ENCODE measurements at regions not wholly inside any gene's neighbourhood (a gene's known extent, or its start where the extent isn't known, plus 50 kb on each side); places are given as distances from the start of the nearest gene placed in this dataset.
"Not testable (repeated sequence)": the region's sequence is repeated elsewhere in the genome, so short reads cannot be mapped to it uniquely, and the experiment has no call there.

DNA sequence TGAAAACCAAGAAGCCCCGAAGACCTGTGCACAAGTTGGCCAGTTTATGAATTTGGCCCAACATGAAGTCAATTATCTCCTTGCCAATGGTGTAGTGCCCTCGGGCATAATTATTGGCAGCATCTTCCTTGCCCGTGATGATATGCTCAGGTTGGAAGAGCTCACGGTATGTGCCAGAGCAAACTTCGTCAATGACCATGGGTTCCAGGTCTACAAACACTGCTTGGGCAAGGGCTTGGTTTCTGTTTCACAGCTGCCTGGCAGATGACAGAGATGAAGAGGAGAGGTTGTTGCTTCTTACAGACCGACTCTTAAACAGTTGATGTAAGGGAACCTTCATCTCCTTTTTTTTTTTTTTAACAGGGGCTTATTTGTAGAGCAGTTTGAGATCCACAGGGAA is 135.6 kb upstream of the PLS3 start:
- intact Hi-C loops (cut with micrococcal nuclease), result no loop called here
- H3K9me3 ChIP-seq (ENCODE audit: low read length), result no peaks in the 10 kb centered on the region

DNA sequence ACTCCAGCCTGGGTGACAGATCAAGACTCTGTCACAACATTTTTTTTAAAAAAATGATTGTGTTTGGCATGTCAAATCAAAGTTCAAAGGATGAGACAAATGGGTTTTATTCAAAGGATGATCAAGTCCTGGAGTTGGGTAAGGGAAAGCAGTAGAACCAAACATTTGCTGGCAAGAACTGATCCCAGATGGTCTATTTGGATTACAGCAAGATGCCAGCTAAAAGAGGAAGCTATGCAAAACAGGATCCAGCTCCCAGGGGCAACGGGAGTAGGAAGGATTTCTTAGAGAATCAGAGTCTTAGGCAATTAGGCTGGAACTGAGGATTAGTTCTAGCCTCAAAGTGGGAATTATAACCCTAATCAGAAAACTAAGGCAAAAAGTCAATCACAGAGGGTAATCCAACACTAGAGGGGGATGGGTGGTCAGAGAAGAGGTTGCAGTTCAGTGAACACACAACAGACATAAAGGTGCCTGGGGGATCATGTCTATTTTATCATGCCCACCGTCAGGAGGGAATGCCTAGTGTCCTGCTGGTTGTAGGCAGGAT is 133.0 kb upstream of the PLS3 start:
- H3K27me3 ChIP-seq (ENCODE audit: low read length), result no peaks in the 10 kb centered on the region
- no peaks in the 10 kb centered on the region for H3F3A ChIP-seq (ENCODE audit: low read length, unreplicated experiment)
- no peak for DNase-seq
- ATAC-seq, result no peak
- no TSS peak for BruUV-seq (replicated peaks)
- no peak overlapping the region for H3K27ac ChIP-seq (ENCODE audit: low read length)
- H4K20me1 ChIP-seq (ENCODE audit: low read length), result no peaks in the 10 kb centered on the region
- POLR2A ChIA-PET (ENCODE audit: unreplicated experiment), result no interaction called here
- H3K79me2 ChIP-seq (ENCODE audit: low read length), result no peaks in the 10 kb centered on the region
- no peak overlapping the region for H3K9ac ChIP-seq (ENCODE audit: low read length)
- no peaks in the 10 kb centered on the region for H3K36me3 ChIP-seq (ENCODE audit: low read depth, low read length)
- CTCF ChIA-PET, result no interaction called here
- H3K4me1 ChIP-seq (ENCODE audit: insufficient read depth, low read length), result no peaks in the 10 kb centered on the region; the same call in 1 of the 2 replicates
- H3K4me3 ChIP-seq (ENCODE audit: low read length), result no peak overlapping the region
- H2AFZ ChIP-seq (ENCODE audit: low read length), result no peak overlapping the region
- intact Hi-C loops (cut with micrococcal nuclease), result no loop called here
- no peak overlapping the region for H3K4me2 ChIP-seq (ENCODE audit: low read length)
- no peaks in the 10 kb centered on the region for H3K9me2 ChIP-seq (replicated peaks; ENCODE audit: low read length)
- H3K9me3 ChIP-seq (ENCODE audit: low read length), result no peaks in the 10 kb centered on the region
- TF ChIP-seq EZH2phosphoT487 (IDR thresholded peaks at IDR 0.05; ENCODE audit: borderline replicate concordance, low read length), result no peak
- TF ChIP-seq, protein P1, sequence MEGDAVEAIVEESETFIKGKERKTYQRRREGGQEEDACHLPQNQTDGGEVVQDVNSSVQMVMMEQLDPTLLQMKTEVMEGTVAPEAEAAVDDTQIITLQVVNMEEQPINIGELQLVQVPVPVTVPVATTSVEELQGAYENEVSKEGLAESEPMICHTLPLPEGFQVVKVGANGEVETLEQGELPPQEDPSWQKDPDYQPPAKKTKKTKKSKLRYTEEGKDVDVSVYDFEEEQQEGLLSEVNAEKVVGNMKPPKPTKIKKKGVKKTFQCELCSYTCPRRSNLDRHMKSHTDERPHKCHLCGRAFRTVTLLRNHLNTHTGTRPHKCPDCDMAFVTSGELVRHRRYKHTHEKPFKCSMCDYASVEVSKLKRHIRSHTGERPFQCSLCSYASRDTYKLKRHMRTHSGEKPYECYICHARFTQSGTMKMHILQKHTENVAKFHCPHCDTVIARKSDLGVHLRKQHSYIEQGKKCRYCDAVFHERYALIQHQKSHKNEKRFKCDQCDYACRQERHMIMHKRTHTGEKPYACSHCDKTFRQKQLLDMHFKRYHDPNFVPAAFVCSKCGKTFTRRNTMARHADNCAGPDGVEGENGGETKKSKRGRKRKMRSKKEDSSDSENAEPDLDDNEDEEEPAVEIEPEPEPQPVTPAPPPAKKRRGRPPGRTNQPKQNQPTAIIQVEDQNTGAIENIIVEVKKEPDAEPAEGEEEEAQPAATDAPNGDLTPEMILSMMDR (conservative IDR thresholded peaks at IDR 0.05; ENCODE audit: low read depth, low read length), result no peak
- no peak for TF ChIP-seq EZH2 (IDR thresholded peaks at IDR 0.05; ENCODE audit: low read length, unreplicated experiment)

More for the DNA sequence above, 135.6 kb upstream of the PLS3 start:
- TF ChIP-seq, protein P1 (conservative IDR thresholded peaks at IDR 0.05; ENCODE audit: low read depth, low read length), result no peak
- TF ChIP-seq EZH2 (IDR thresholded peaks at IDR 0.05; ENCODE audit: low read length, unreplicated experiment), result no peak
- TF ChIP-seq EZH2phosphoT487 (IDR thresholded peaks at IDR 0.05; ENCODE audit: borderline replicate concordance, low read length), result no peak
- POLR2A ChIA-PET (ENCODE audit: unreplicated experiment), result no interaction called here
- H3K4me2 ChIP-seq (ENCODE audit: low read length), result no peak overlapping the region
- no peak for DNase-seq
- H4K20me1 ChIP-seq (ENCODE audit: low read length), result no peaks in the 10 kb centered on the region
- CTCF ChIA-PET, result no interaction called here
- H3K36me3 ChIP-seq (ENCODE audit: low read depth, low read length), result no peaks in the 10 kb centered on the region
- no peaks in the 10 kb centered on the region for H3F3A ChIP-seq (ENCODE audit: low read length, unreplicated experiment)
- H3K4me1 ChIP-seq (ENCODE audit: insufficient read depth, low read length), result no peaks in the 10 kb centered on the region; the same call in 1 of the 2 replicates
- no peak overlapping the region for H3K4me3 ChIP-seq (ENCODE audit: low read length)
- no peak overlapping the region for H2AFZ ChIP-seq (ENCODE audit: low read length)
- no peak overlapping the region for H3K27ac ChIP-seq (ENCODE audit: low read length)
- no peak for ATAC-seq
- H3K27me3 ChIP-seq (ENCODE audit: low read length), result no peaks in the 10 kb centered on the region
- H3K9me2 ChIP-seq (replicated peaks; ENCODE audit: low read length), result no peaks in the 10 kb centered on the region
- no peak overlapping the region for H3K9ac ChIP-seq (ENCODE audit: low read length)
- no peaks in the 10 kb centered on the region for H3K79me2 ChIP-seq (ENCODE audit: low read length)
- BruUV-seq (replicated peaks), result no TSS peak

DNA sequence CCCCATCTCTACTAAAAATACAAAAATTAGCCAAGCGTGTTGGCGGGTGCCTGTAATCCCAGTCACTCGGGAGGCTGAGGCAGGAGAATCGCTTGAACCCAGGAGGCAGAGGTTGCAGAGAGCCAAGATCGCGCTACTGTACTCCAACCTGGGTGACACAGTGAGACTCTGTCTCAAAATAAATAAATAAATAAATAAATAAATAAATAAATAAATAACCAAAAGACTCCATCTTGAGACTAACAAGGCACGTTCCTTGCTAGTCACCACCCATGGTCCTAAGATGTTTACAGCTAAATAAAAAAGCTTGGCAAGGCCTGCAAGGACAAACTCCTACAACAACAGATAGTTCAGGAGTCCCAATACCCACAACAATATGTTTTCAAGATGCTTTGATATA is 126.1 kb upstream of the PLS3 start:
- ATAC-seq; BruUV-seq (replicated peaks); H3K4me3 ChIP-seq (ENCODE audit: low read length); H3K9me3 ChIP-seq (ENCODE audit: low read length); H3K79me2 ChIP-seq (ENCODE audit: low read length); DNase-seq; intact Hi-C loops (cut with micrococcal nuclease); POLR2A ChIA-PET (ENCODE audit: unreplicated experiment); H2AFZ ChIP-seq (ENCODE audit: low read length); H3F3A ChIP-seq (ENCODE audit: low read length, unreplicated experiment); H3K27ac ChIP-seq (ENCODE audit: low read length); CTCF ChIA-PET; H3K9ac ChIP-seq (ENCODE audit: low read length); H3K27me3 ChIP-seq (ENCODE audit: low read length); H4K20me1 ChIP-seq (ENCODE audit: low read length); H3K4me2 ChIP-seq (ENCODE audit: low read length); H3K9me2 ChIP-seq (replicated peaks; ENCODE audit: low read length); H3K4me1 ChIP-seq (ENCODE audit: insufficient read depth, low read length); H3K36me3 ChIP-seq (ENCODE audit: low read depth, low read length): not testable (repeated sequence)

All from PC-3 (cell line).